ENCODE measurements at regions not wholly inside any gene's neighbourhood (a gene's known extent, or its start where the extent isn't known, plus 50 kb on each side); places are given as distances from the start of the nearest gene placed in this dataset.
"Not testable (repeated sequence)": the region's sequence is repeated elsewhere in the genome, so short reads cannot be mapped to it uniquely, and the experiment has no call there.

GRCh38 chr6:26749759-26750126 lies 90.2 kb upstream of the ZNF322 start:
- not testable (repeated sequence) for TF ChIP-seq CTCF (optimal IDR thresholded peaks at IDR 0.05 in 1 of 3, IDR thresholded peaks at IDR 0.05 in 1 of 3, conservative IDR thresholded peaks at IDR 0.05 in 1 of 3; ENCODE audit: extremely low read depth in 1 of 3, insufficient read depth in 2 of 3, low read length in 3 of 3); EZH2 (IDR thresholded peaks at IDR 0.05; ENCODE audit: low read length)
